Right lobe of liver (tissue), 4 donors: ENCODE measurements at regions not wholly inside any gene's neighbourhood (a gene's known extent, or its start where the extent isn't known, plus 50 kb on each side); places are given as distances from the start of the nearest gene placed in this dataset.

Experiments
- CTCF ChIP-seq, 4 donors: fragments of 200-600 bp in 3 of 4; fragments of 450-650 bp in 1 of 4; IDR thresholded peaks; one replicate each; pipeline versions ENCODE4 v1.5.1 to v1.8.0; 2016 to 2022; ENCODE audit warnings: antibody characterized with exemption in 4 of 4, mild to moderate bottlenecking in 2 of 4
- POLR2A ChIP-seq: fragments of 450-650 bp; IDR thresholded peaks from one replicate; pipeline ENCODE4 v1.6.1; 2017; ENCODE audit warnings: antibody characterized with exemption, mild to moderate bottlenecking
- donor health status: DM: no; HTN: no; CAD: no.
- donor health status: DM: no; HTN: no; CAD: no.
- donor health status: DM: no; HTN: yes; CAD: no.

GRCh38 chrX:140038842-140039241 is 73.5 kb upstream of the CXorf66 start:
- TF ChIP-seq CTCF (IDR thresholded peaks at IDR 0.05) (no peak), POLR2A (no peak)
